Fibroblast of lung (primary cell): ENCODE measurements at regions not wholly inside any gene's neighbourhood (a gene's known extent, or its start where the extent isn't known, plus 50 kb on each side); places are given as distances from the start of the nearest gene placed in this dataset.

Experiments used
- DNase-seq, 2 donors: peaks; one replicate each; pipeline versions ENCODE4 v3.0.0 to v3.0.0-alpha.2; 2010; ENCODE audit warnings: low read depth in 2 of 2
- H2AFZ ChIP-seq: 2 replicates; pipeline ENCODE4 v1.5.1; 2012; ENCODE audit warnings: low read length, control low read depth, inconsistent platforms
- H3K27ac ChIP-seq: 2 replicates; pipeline ENCODE4 v1.5.1; 2011; ENCODE audit warnings: low read length, control low read depth; ENCODE audit not compliant: insufficient read depth
- H3K27me3 ChIP-seq: 2 replicates; pipeline ENCODE4 v1.5.1; 2011; ENCODE audit warnings: mild to moderate bottlenecking, low read length; ENCODE audit not compliant: control insufficient read depth, insufficient read depth
- H3K36me3 ChIP-seq: 2 replicates; pipeline ENCODE4 v1.5.1; 2011; ENCODE audit warnings: low read length; ENCODE audit not compliant: control insufficient read depth, insufficient read depth
- H3K4me1 ChIP-seq: 2 replicates; pipeline ENCODE4 v1.5.1; 2011; ENCODE audit warnings: low read length; ENCODE audit not compliant: control insufficient read depth, insufficient read depth; ENCODE audit errors: extremely low read depth
- H3K4me2 ChIP-seq: 2 replicates; pipeline ENCODE4 v1.5.1; 2011; ENCODE audit warnings: low read length, control low read depth; ENCODE audit not compliant: insufficient read depth; ENCODE audit errors: extremely low read depth
- H3K4me3 ChIP-seq, 4 experiments: fragments of 200-600 bp in 1 of 4; sonication (generic) in 1 of 4; replicated peaks in 1 of 4; 2 replicates each; pipeline ENCODE4 v1.5.1; 2011 to 2016; ENCODE audit warnings: low read length in 4 of 4, low read depth in 3 of 4, mild to moderate bottlenecking in 3 of 4, control low read depth in 2 of 4, inconsistent platforms in 1 of 4, mixed read lengths in 1 of 4; ENCODE audit not compliant: insufficient read depth in 1 of 4; ENCODE audit errors: control extremely low read depth in 1 of 4
- H3K79me2 ChIP-seq: 2 replicates; pipeline ENCODE4 v1.5.1; 2012; ENCODE audit warnings: mild to moderate bottlenecking, low read length, inconsistent platforms; ENCODE audit not compliant: control insufficient read depth, insufficient read depth
- H3K9ac ChIP-seq: 2 replicates; pipeline ENCODE4 v1.5.1; 2011; ENCODE audit warnings: mild to moderate bottlenecking, low read length, control low read depth; ENCODE audit not compliant: insufficient read depth
- H3K9me3 ChIP-seq: 2 replicates; pipeline ENCODE4 v1.5.1; 2012; ENCODE audit warnings: low read depth, low read length; ENCODE audit not compliant: control insufficient read depth, insufficient read depth
- H4K20me1 ChIP-seq: 2 replicates; pipeline ENCODE4 v1.5.1; 2011; ENCODE audit warnings: low read length; ENCODE audit not compliant: control insufficient read depth, insufficient read depth; ENCODE audit errors: extremely low read depth
- CTCF ChIP-seq, 2 donors: IDR thresholded peaks in 1 of 2; conservative IDR thresholded peaks in 1 of 2; 1 replicate in 1 of 2; 2 replicates in 1 of 2; pipeline ENCODE4 v1.5.1; 2011 to 2012; ENCODE audit warnings: low read length in 2 of 2, control low read depth in 1 of 2, inconsistent platforms in 1 of 2, low read depth in 1 of 2, mild to moderate bottlenecking in 1 of 2
- EZH2 ChIP-seq: IDR thresholded peaks from 2 replicates; pipeline ENCODE4 v1.5.1; 2012; ENCODE audit warnings: low read length, control low read depth, mild to moderate bottlenecking; ENCODE audit errors: missing control alignments

DNA sequence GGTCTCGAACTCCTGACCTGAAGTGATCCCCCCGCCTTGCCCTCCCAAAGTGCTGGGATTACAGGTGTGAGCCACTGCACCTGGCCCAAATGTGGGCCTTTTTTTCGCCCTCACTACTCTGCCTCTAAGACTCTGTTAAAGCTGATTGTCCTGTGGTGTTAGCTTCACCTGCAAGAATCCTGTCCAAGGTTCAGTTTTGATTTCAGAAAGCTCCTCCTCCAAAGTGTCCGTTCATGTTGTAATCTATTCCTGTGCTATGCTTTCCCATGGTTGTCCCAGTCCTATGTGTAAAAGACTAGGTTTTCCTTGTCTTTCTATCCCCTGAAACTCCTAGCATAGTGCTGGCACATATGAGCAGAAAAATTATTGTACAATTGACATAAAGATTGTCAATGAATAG, 440.9 kb downstream of the KLF5 start:
- no peak for DNase-seq
- Histone ChIP-seq H2AFZ (no peak overlapping the region), H3K79me2 (no peaks in the 10 kb centered on the region), H4K20me1 (no peaks in the 10 kb centered on the region), H3K4me1 (no peaks in the 10 kb centered on the region), H3K4me3 (no peak overlapping the region), H3K27me3 (no peaks in the 10 kb centered on the region), H3K27ac (no peak overlapping the region), H3K9ac (no peak overlapping the region), H3K36me3 (no peaks in the 10 kb centered on the region), H3K9me3 (no peaks in the 10 kb centered on the region), H3K4me2 (no peak overlapping the region)
- TF ChIP-seq EZH2 = no peak
- TF ChIP-seq CTCF (conservative IDR thresholded peaks at IDR 0.05 in 1 of 2, IDR thresholded peaks at IDR 0.05 in 1 of 2; ENCODE audit: low read depth in 1 of 2, low read length in 2 of 2) = no peak

DNA sequence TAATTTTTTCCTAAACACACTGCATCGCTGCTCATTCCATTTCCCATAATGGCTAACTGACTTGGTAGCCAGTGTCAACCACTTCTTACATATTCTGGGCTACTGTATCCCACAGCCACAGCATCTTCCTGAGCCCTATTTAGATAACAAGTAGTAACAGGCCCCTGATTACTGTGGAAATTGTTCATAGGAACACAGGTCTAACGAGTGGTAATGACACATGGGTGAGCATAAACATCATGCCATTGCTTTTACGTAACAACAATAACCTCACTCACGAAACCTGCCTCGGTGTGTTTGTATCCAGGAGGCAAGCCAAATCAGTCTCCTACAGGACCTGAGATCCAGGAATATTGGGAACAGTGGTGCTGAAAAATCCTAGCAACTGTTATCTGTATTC, 438.6 kb downstream of the KLF5 start:
- no peak for DNase-seq
- no peak overlapping the region for H3K9ac ChIP-seq

DNA sequence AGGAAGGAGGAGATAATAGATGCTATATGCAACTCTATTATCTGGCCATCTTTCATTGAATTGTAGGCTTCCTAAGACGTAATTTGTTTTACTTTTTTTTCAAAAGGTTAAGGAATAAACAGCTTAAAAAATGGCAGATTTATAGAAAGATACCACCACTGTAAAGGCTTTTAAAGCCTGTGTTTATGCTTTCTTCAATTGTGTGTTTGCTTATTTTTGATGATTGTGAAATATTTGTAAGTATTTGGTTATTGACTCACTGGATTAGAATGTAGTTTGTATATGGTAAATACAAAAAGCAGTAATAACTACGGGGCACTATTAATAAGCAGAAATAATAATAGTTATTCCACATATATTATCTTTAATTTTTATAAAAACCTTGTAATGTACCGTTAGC, 437.9 kb downstream of the KLF5 start:
- TF ChIP-seq CTCF (conservative IDR thresholded peaks at IDR 0.05 in 1 of 2, IDR thresholded peaks at IDR 0.05 in 1 of 2; ENCODE audit: low read depth in 1 of 2, low read length in 2 of 2) = no peak
- DNase-seq = no peak
- H3K9me3 ChIP-seq = no peaks in the 10 kb centered on the region
- no peaks in the 10 kb centered on the region for H3K27me3 ChIP-seq
- H4K20me1 ChIP-seq = no peaks in the 10 kb centered on the region
- no peak overlapping the region for H3K4me3 ChIP-seq
- no peaks in the 10 kb centered on the region for H3K79me2 ChIP-seq
- no peaks in the 10 kb centered on the region for H3K4me1 ChIP-seq
- H3K36me3 ChIP-seq = no peaks in the 10 kb centered on the region
- H3K9ac ChIP-seq = no peak overlapping the region
- no peak overlapping the region for H2AFZ ChIP-seq
- no peak overlapping the region for H3K4me2 ChIP-seq
- H3K27ac ChIP-seq = no peak overlapping the region

More for the DNA sequence above, 438.6 kb downstream of the KLF5 start:
- Histone ChIP-seq H3K36me3 (no peaks in the 10 kb centered on the region), H4K20me1 (no peaks in the 10 kb centered on the region), H3K27me3 (no peaks in the 10 kb centered on the region), H3K4me3 (no peak overlapping the region), H3K27ac (no peak overlapping the region), H2AFZ (no peak overlapping the region), H3K4me1 (no peaks in the 10 kb centered on the region), H3K79me2 (no peaks in the 10 kb centered on the region), H3K4me2 (no peak overlapping the region), H3K9me3 (no peaks in the 10 kb centered on the region)
- no peak for TF ChIP-seq CTCF (conservative IDR thresholded peaks at IDR 0.05 in 1 of 2, IDR thresholded peaks at IDR 0.05 in 1 of 2; ENCODE audit: low read depth in 1 of 2, low read length in 2 of 2)
- TF ChIP-seq EZH2 = no peak
